ENCODE measurements at regions not wholly inside any gene's neighbourhood (a gene's known extent, or its start where the extent isn't known, plus 50 kb on each side); places are given as distances from the start of the nearest gene placed in this dataset.
"Not testable (repeated sequence)": the region's sequence is repeated elsewhere in the genome, so short reads cannot be mapped to it uniquely, and the experiment has no call there.

GRCh38 chr10:120204877-120205276, 252.2 kb upstream of the PLPP4 start:
- DNase-seq (ENCODE audit: low spot score): no peak

GRCh38 chr10:120205368-120206018, 251.5 kb upstream of the PLPP4 start:
- no peak for DNase-seq (ENCODE audit: low spot score)

GRCh38 chr10:120208488-120208887, 248.5 kb upstream of the PLPP4 start:
- no peak for DNase-seq (ENCODE audit: low spot score)

- DNase-seq (ENCODE audit: low spot score): no peak
Measured at GRCh38 chr10:120209124-120209762, 247.8 kb upstream of the PLPP4 start.

- no peak for DNase-seq (ENCODE audit: low spot score)
Measured at GRCh38 chr10:120212275-120212674, 244.8 kb upstream of the PLPP4 start.

- DNase-seq (ENCODE audit: low spot score): not testable (repeated sequence)
Measured at GRCh38 chr10:120213283-120213682, 243.7 kb upstream of the PLPP4 start.

- DNase-seq (ENCODE audit: low spot score): no peak
Measured at GRCh38 chr10:120217736-120218135, 239.3 kb upstream of the PLPP4 start.

- no peak for DNase-seq (ENCODE audit: low spot score)
Measured at GRCh38 chr10:120221873-120222485, 235.0 kb upstream of the PLPP4 start.

GRCh38 chr10:120229641-120230040, 227.4 kb upstream of the PLPP4 start:
- no peak for DNase-seq (ENCODE audit: low spot score)

GRCh38 chr10:120239695-120240094, 217.3 kb upstream of the PLPP4 start:
- DNase-seq (ENCODE audit: low spot score): not testable (repeated sequence)

GRCh38 chr10:120251821-120252442, 205.1 kb upstream of the PLPP4 start:
- DNase-seq (ENCODE audit: low spot score): no peak

GRCh38 chr10:120253131-120253530, 203.9 kb upstream of the PLPP4 start:
- no peak for DNase-seq (ENCODE audit: low spot score)

- DNase-seq (ENCODE audit: low spot score): no peak
Measured at GRCh38 chr10:120260456-120260855, 196.6 kb upstream of the PLPP4 start.

GRCh38 chr10:120262857-120263547, 194.0 kb upstream of the PLPP4 start:
- DNase-seq (ENCODE audit: low spot score): no peak

GRCh38 chr10:120266022-120266421, 191.0 kb upstream of the PLPP4 start:
- no peak for DNase-seq (ENCODE audit: low spot score)

- DNase-seq (ENCODE audit: low spot score): no peak
Measured at GRCh38 chr10:120270906-120271305, 186.1 kb upstream of the PLPP4 start.

- no peak for DNase-seq (ENCODE audit: low spot score)
Measured at GRCh38 chr10:120271696-120272095, 185.3 kb upstream of the PLPP4 start.

GRCh38 chr10:120272350-120272749, 184.7 kb upstream of the PLPP4 start:
- no peak for DNase-seq (ENCODE audit: low spot score)

GRCh38 chr10:120278069-120278468, 179.0 kb upstream of the PLPP4 start:
- no peak for DNase-seq (ENCODE audit: low spot score)

- no peak for DNase-seq (ENCODE audit: low spot score)
Measured at GRCh38 chr10:120279196-120279595, 177.8 kb upstream of the PLPP4 start.

GRCh38 chr10:120282421-120282820, 174.6 kb upstream of the PLPP4 start:
- DNase-seq (ENCODE audit: low spot score): no peak

GRCh38 chr10:120282846-120283492, 174.1 kb upstream of the PLPP4 start:
- DNase-seq (ENCODE audit: low spot score): no peak

Measured in mucosa of gallbladder (tissue), 1 donor.